Neuronal stem cell (in vitro differentiated cells): ENCODE measurements at regions not wholly inside any gene's neighbourhood (a gene's known extent, or its start where the extent isn't known, plus 50 kb on each side); places are given as distances from the start of the nearest gene placed in this dataset.

ENCODE experiments used
- DNase-seq: peaks from one replicate; pipeline ENCODE4 v3.0.0-alpha.2; 2013; ENCODE audit warnings: low spot score
- H2AFZ ChIP-seq: one replicate; pipeline ENCODE4 v1.6.1; 2013; ENCODE audit warnings: mild to moderate bottlenecking, low read length, inconsistent platforms
- H2AK5ac ChIP-seq: 2 replicates; pipeline ENCODE4 v1.6.1; 2013; ENCODE audit warnings: low read depth, mild to moderate bottlenecking, inconsistent platforms, low read length, moderate library complexity, mixed read lengths
- H2BK120ac ChIP-seq: 2 replicates; pipeline ENCODE4 v1.6.1; 2013; ENCODE audit warnings: low read depth, mild to moderate bottlenecking, inconsistent platforms, low read length, moderate library complexity, mixed read lengths
- H2BK12ac ChIP-seq: one replicate; pipeline ENCODE4 v1.6.1; 2013; ENCODE audit warnings: low read length, inconsistent platforms
- H2BK15ac ChIP-seq: 2 replicates; pipeline ENCODE4 v1.6.1; 2013; ENCODE audit warnings: mild to moderate bottlenecking, low read length, inconsistent platforms, mixed read lengths
- H2BK5ac ChIP-seq: one replicate; pipeline ENCODE4 v1.6.1; 2013; ENCODE audit warnings: inconsistent platforms, mild to moderate bottlenecking, low read length, moderate library complexity
- H3K14ac ChIP-seq: one replicate; pipeline ENCODE4 v1.6.1; 2013; ENCODE audit warnings: low read length, inconsistent platforms
- H3K18ac ChIP-seq: 2 replicates; pipeline ENCODE4 v1.6.1; 2013; ENCODE audit warnings: low read length, inconsistent platforms
- H3K23ac ChIP-seq: 2 replicates; pipeline ENCODE4 v1.6.1; 2013; ENCODE audit warnings: low read depth, mild to moderate bottlenecking, mixed read lengths, low read length, inconsistent platforms; ENCODE audit not compliant: poor library complexity
- H3K27ac ChIP-seq: replicated peaks from 3 replicates; pipeline ENCODE4 v1.5.1; 2013; ENCODE audit warnings: low read length, inconsistent platforms
- H3K27me3 ChIP-seq, 3 experiments: 2 replicates each; pipeline ENCODE4 v1.6.1; 2013; ENCODE audit warnings: low read length in 3 of 3, mild to moderate bottlenecking in 2 of 3, inconsistent platforms in 1 of 3, low read depth in 1 of 3, mixed read lengths in 1 of 3, moderate library complexity in 1 of 3; ENCODE audit not compliant: control insufficient read depth in 3 of 3, insufficient read depth in 3 of 3
- H3K36me3 ChIP-seq, 2 donors: replicated peaks in 1 of 2; 2 replicates each; pipeline ENCODE4 v1.6.1; 2013; ENCODE audit warnings: low read length in 2 of 2; ENCODE audit not compliant: control insufficient read depth in 2 of 2, insufficient read depth in 2 of 2
- H3K4ac ChIP-seq: 2 replicates; pipeline ENCODE4 v1.6.1; 2013; ENCODE audit warnings: inconsistent platforms, mild to moderate bottlenecking, low read length, moderate library complexity
- H3K4me1 ChIP-seq, 2 donors: 1 replicate in 1 of 2; 2 replicates in 1 of 2; pipeline ENCODE4 v1.6.1; 2013; ENCODE audit warnings: low read length in 2 of 2, low read depth in 1 of 2; ENCODE audit not compliant: control insufficient read depth in 2 of 2, insufficient read depth in 1 of 2
- H3K4me2 ChIP-seq: one replicate; pipeline ENCODE4 v1.6.1; 2013; ENCODE audit warnings: mild to moderate bottlenecking, low read length, inconsistent platforms; ENCODE audit not compliant: insufficient read depth, poor library complexity, severe bottlenecking
- H3K4me3 ChIP-seq, 2 donors: 2 replicates each; pipeline ENCODE4 v1.5.1; 2013; ENCODE audit warnings: low read length in 2 of 2, mild to moderate bottlenecking in 2 of 2, inconsistent platforms in 1 of 2, moderate library complexity in 1 of 2
- H3K79me1 ChIP-seq: one replicate; pipeline ENCODE4 v1.6.1; 2013; ENCODE audit warnings: low read depth, mild to moderate bottlenecking, inconsistent platforms, low read length, moderate library complexity
- H3K9ac ChIP-seq: one replicate; pipeline ENCODE4 v1.6.1; 2013; ENCODE audit warnings: mild to moderate bottlenecking, low read depth, low read length, inconsistent platforms; ENCODE audit not compliant: poor library complexity
- H3K9me3 ChIP-seq, 2 donors: replicated peaks in 1 of 2; 2 replicates each; pipeline versions ENCODE3 to v1.6.1; 2013; ENCODE audit warnings: low read length in 2 of 2, mild to moderate bottlenecking in 2 of 2, inconsistent platforms in 1 of 2, low read depth in 1 of 2, mixed read lengths in 1 of 2, moderate library complexity in 1 of 2; ENCODE audit not compliant: control insufficient read depth in 2 of 2, insufficient read depth in 1 of 2
- H4K8ac ChIP-seq: one replicate; pipeline ENCODE4 v1.6.1; 2013; ENCODE audit warnings: low read depth, mild to moderate bottlenecking, inconsistent platforms, low read length, moderate library complexity
- H4K91ac ChIP-seq: one replicate; pipeline ENCODE4 v1.6.1; 2013; ENCODE audit warnings: low read length, low read depth, mild to moderate bottlenecking, inconsistent platforms; ENCODE audit not compliant: poor library complexity
- WGBS, 2 donors: extraction: QIAGEN DNeasy Blood & Tissue Kit; methylation state at CpG; one replicate each; pipeline ENCODE4 v1.1.7; 2013; ENCODE audit warnings: missing lambda C conversion rate in 2 of 2, mixed read lengths in 1 of 2; ENCODE audit not compliant: insufficient read length in 2 of 2, insufficient replicate concordance in 1 of 2; ENCODE audit errors: extremely low coverage in 2 of 2; 5-methylcytosine and 5-hydroxymethylcytosine counted together

DNA sequence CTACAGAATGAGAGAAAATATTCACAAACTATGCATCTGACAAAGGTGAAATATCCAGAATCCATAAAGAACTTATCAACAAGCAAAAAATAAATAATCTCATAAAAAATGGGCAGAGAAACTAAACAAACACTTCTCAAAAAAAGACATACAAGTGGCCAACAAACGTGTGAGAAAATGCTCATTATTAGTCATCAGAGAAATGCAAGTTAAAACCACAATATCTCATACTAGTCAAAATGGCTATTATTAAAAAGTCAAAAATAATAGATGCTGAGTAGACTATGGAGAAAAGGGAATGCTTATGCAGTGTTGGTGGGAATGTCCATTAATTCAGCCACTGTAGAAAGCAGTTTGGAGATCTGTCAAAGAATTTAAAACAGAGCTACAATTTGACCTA is 533.3 kb downstream of the TMA16 start:
- no peak overlapping the region for H2BK12ac ChIP-seq
- no CpG with 5 or more reads among the region's 1 CpG for WGBS, 2 donors
- no peak overlapping the region for H4K8ac ChIP-seq
- H3K18ac ChIP-seq: no peak overlapping the region
- H3K27me3 ChIP-seq: no peaks in the 10 kb centered on the region
- H3K27ac ChIP-seq: no peak overlapping the region
- H3K23ac ChIP-seq: no peak overlapping the region
- H4K91ac ChIP-seq: no peak overlapping the region
- H3K4me3 ChIP-seq: no peak overlapping the region
- no peak for DNase-seq
- H3K4me1 ChIP-seq: no peaks in the 10 kb centered on the region
- H2BK15ac ChIP-seq: no peak overlapping the region
- H3K14ac ChIP-seq: no peak overlapping the region
- no peak overlapping the region for H3K4ac ChIP-seq
- H2BK120ac ChIP-seq: no peak overlapping the region
- peaks cover 3% of the 10 kb centered on the region for H3K79me1 ChIP-seq
- no peak overlapping the region for H2BK5ac ChIP-seq
- no peak overlapping the region for H3K9ac ChIP-seq
- H2AFZ ChIP-seq: no peak overlapping the region
- peaks cover 0 to 2% of the 10 kb centered on the region in 2 donors for H3K36me3 ChIP-seq
- H3K4me2 ChIP-seq: no peak overlapping the region
- no peak overlapping the region for H2AK5ac ChIP-seq
- peaks cover 0 to 3% of the 10 kb centered on the region in 2 donors for H3K9me3 ChIP-seq

DNA sequence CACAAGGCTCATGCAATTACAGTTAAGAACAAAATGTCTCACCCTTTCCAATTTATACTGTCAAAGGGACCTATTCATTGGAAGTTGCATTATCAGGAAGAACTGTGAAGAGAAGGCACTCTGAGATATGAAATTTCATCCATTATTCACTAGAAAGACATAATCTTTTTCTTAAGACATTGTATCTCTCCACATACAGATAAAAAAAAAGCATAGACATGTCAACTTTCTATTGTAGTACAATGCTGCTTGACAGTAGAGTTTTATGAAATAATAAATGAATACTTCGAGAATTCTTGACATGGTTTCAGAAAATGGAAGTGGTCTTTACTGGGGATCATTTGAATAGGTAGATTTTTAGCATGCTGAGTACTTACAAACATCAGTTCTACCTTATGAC is 545.0 kb downstream of the TMA16 start:
- H3K27ac ChIP-seq: no peak overlapping the region
- no peaks in the 10 kb centered on the region for H3K36me3 ChIP-seq
- H3K14ac ChIP-seq: no peak overlapping the region
- no peak overlapping the region for H3K23ac ChIP-seq
- no peak overlapping the region for H4K91ac ChIP-seq
- H2BK15ac ChIP-seq: no peak overlapping the region
- H2AFZ ChIP-seq: no peak overlapping the region
- no peaks in the 10 kb centered on the region for H3K27me3 ChIP-seq
- H3K9me3 ChIP-seq: peaks cover 0 to 9% of the 10 kb centered on the region in 2 donors
- no peak overlapping the region for H2BK12ac ChIP-seq
- no CpG with 5 or more reads among the region's 1 CpG for WGBS, 2 donors
- H4K8ac ChIP-seq: no peak overlapping the region
- H3K4me1 ChIP-seq: no peaks in the 10 kb centered on the region
- DNase-seq: no peak
- no peak overlapping the region for H3K4me2 ChIP-seq
- H2BK120ac ChIP-seq: no peak overlapping the region
- no peaks in the 10 kb centered on the region for H3K79me1 ChIP-seq
- H2BK5ac ChIP-seq: no peak overlapping the region
- no peak overlapping the region for H3K9ac ChIP-seq
- H3K4me3 ChIP-seq: no peak overlapping the region
- no peak overlapping the region for H2AK5ac ChIP-seq
- H3K18ac ChIP-seq: no peak overlapping the region
- no peak overlapping the region for H3K4ac ChIP-seq

- Histone ChIP-seq H3K27ac (no peak overlapping the region), H2BK120ac (no peak overlapping the region), H3K9me3 (no peaks in the 10 kb centered on the region), H3K4ac (no peak overlapping the region), H3K4me1 (no peaks in the 10 kb centered on the region), H2BK15ac (no peak overlapping the region), H3K36me3 (no peaks in the 10 kb centered on the region), H2BK12ac (no peak overlapping the region), H2AK5ac (no peak overlapping the region), H2AFZ (no peak overlapping the region), H3K23ac (no peak overlapping the region), H3K14ac (no peak overlapping the region), H3K27me3 (no peaks in the 10 kb centered on the region), H3K18ac (no peak overlapping the region), H3K4me3 (no peak overlapping the region), H3K9ac (no peak overlapping the region), H4K8ac (no peak overlapping the region), H3K4me2 (no peak overlapping the region), H4K91ac (no peak overlapping the region), H2BK5ac (no peak overlapping the region), H3K79me1 (no peaks in the 10 kb centered on the region)
- WGBS, 2 donors: no CpG with 5 or more reads among the region's 6 CpGs
- DNase-seq: no peak
Observed at GRCh38 chr4:164056426-164057142, 562.1 kb downstream of the TMA16 start.

DNA sequence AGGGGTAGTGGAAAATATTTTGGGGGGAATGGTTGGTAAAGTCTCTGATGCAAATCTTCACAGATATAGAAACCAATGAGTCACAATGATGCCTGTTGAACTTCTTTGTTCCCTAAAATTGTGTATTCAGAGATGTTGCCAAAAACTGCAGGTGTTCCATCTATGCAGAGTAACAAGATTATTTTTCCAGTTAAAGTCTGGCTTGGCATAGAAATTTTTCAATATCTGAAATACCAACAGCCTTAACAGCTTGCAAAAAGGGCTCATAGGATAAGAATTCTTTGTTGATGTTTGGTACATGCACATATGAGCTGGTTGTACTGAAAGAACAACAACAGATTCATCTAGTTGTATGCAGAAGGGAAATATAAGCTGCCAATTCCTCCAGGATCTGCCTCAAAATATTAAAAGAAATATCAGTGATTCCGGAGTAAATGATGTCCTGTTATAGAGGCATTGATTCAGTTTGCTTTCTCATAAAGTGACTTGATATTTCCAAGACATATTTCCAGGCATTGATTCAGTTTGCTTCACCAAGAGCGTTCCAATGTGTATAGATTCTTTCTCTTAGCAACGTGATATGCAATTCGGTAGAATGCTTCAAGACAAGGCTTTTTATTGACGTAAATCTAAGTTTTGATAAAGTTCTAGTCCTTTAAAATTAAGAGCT is 564.4 kb downstream of the TMA16 start:
- Histone ChIP-seq H2BK5ac (no peak overlapping the region), H3K36me3 (no peaks in the 10 kb centered on the region), H4K8ac (no peak overlapping the region), H3K4me1 (no peaks in the 10 kb centered on the region), H3K23ac (no peak overlapping the region), H3K27ac (no peak overlapping the region), H3K4me3 (no peak overlapping the region), H2BK120ac (no peak overlapping the region), H3K4ac (no peak overlapping the region), H3K18ac (no peak overlapping the region), H3K9me3 (no peaks in the 10 kb centered on the region), H3K79me1 (no peaks in the 10 kb centered on the region), H2BK15ac (no peak overlapping the region), H3K4me2 (no peak overlapping the region), H2BK12ac (no peak overlapping the region), H2AFZ (no peak overlapping the region), H2AK5ac (no peak overlapping the region), H3K14ac (no peak overlapping the region), H3K27me3 (no peaks in the 10 kb centered on the region), H3K9ac (no peak overlapping the region), H4K91ac (no peak overlapping the region)
- DNase-seq: no peak
- no CpG with 5 or more reads among the region's 5 CpGs for WGBS, 2 donors
